Lower leg skin (tissue), 3 donors: ENCODE measurements at regions not wholly inside any gene's neighbourhood (a gene's known extent, or its start where the extent isn't known, plus 50 kb on each side); places are given as distances from the start of the nearest gene placed in this dataset.

Experiments used
- POLR2A ChIP-seq, 2 donors: fragments of 450-650 bp; IDR thresholded peaks; one replicate each; pipeline ENCODE4 v1.6.1; 2016 to 2017; ENCODE audit warnings: antibody characterized with exemption in 2 of 2, mild to moderate bottlenecking in 1 of 2, moderate library complexity in 1 of 2
- TF ChIP-seq, protein P1 (sequence below), 3 donors: fragments of 450-650 bp; IDR thresholded peaks; one replicate each; pipeline ENCODE4 v1.5.1; 2016; ENCODE audit warnings: antibody characterized with exemption in 3 of 3, mild to moderate bottlenecking in 3 of 3, moderate library complexity in 2 of 3

DNA sequence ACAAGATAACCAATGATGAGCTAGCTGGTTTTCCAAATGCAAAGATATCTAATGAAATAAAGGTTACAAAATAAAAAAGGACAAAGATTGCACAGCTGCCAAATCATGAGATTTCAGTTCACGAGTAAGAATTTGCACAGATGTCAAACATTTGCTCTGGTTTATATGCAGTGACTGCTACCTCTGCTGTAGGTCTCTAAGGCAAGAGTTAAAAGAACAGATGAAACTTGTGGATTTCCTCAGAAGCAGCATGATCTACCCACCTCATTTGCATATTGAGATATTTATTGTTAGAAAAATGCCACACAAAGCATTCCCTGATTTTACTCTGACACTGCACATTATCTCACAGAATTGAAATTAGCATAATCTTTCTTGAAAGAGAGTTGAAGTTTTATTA is 763.2 kb upstream of the ZEB2 start:
- TF ChIP-seq POLR2A (IDR thresholded peaks at IDR 0.05): no peak
- TF ChIP-seq, protein P1, sequence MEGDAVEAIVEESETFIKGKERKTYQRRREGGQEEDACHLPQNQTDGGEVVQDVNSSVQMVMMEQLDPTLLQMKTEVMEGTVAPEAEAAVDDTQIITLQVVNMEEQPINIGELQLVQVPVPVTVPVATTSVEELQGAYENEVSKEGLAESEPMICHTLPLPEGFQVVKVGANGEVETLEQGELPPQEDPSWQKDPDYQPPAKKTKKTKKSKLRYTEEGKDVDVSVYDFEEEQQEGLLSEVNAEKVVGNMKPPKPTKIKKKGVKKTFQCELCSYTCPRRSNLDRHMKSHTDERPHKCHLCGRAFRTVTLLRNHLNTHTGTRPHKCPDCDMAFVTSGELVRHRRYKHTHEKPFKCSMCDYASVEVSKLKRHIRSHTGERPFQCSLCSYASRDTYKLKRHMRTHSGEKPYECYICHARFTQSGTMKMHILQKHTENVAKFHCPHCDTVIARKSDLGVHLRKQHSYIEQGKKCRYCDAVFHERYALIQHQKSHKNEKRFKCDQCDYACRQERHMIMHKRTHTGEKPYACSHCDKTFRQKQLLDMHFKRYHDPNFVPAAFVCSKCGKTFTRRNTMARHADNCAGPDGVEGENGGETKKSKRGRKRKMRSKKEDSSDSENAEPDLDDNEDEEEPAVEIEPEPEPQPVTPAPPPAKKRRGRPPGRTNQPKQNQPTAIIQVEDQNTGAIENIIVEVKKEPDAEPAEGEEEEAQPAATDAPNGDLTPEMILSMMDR (IDR thresholded peaks at IDR 0.05): no peak
